ENCODE measurements at regions not wholly inside any gene's neighbourhood (a gene's known extent, or its start where the extent isn't known, plus 50 kb on each side); places are given as distances from the start of the nearest gene placed in this dataset.
"Not testable (repeated sequence)": the region's sequence is repeated elsewhere in the genome, so short reads cannot be mapped to it uniquely, and the experiment has no call there.

DNA sequence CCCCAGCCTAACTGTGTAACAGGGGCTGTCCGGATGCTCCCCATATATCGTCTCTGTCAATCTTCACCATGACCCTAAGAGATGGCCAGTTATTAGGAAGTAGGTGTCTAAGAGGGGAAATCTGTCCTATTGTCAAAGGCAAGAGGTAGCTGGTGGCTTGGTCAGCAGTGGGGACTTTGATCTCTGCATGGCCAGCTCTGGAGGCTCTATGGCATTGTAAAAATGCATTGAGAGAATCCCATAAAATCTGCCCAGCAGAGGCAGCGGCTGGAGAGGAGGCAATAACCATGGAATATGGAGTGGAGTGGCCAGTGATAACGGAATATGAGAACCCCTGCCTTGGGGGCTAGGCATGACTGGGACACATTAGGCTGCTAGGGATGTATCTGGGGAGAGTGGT, 88.8 kb downstream of the MRM1 start:
- intact Hi-C loops (cut with DNase I), result no loop called here
- H3K4me1 ChIP-seq, result no peaks in the 10 kb centered on the region
- TF ChIP-seq, protein P1, sequence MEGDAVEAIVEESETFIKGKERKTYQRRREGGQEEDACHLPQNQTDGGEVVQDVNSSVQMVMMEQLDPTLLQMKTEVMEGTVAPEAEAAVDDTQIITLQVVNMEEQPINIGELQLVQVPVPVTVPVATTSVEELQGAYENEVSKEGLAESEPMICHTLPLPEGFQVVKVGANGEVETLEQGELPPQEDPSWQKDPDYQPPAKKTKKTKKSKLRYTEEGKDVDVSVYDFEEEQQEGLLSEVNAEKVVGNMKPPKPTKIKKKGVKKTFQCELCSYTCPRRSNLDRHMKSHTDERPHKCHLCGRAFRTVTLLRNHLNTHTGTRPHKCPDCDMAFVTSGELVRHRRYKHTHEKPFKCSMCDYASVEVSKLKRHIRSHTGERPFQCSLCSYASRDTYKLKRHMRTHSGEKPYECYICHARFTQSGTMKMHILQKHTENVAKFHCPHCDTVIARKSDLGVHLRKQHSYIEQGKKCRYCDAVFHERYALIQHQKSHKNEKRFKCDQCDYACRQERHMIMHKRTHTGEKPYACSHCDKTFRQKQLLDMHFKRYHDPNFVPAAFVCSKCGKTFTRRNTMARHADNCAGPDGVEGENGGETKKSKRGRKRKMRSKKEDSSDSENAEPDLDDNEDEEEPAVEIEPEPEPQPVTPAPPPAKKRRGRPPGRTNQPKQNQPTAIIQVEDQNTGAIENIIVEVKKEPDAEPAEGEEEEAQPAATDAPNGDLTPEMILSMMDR (IDR thresholded peaks at IDR 0.05), result no peak
- no peak for TF ChIP-seq POLR2A (IDR thresholded peaks at IDR 0.05)
- ATAC-seq (no peak), DNase-seq (no peak)
- no peaks in the 10 kb centered on the region for H3K36me3 ChIP-seq
- peaks cover 0 to 36% (median 0%) of the 10 kb centered on the region in 9 donors for H3K27me3 ChIP-seq
- no peak overlapping the region for H3K4me3 ChIP-seq
- WGBS, 4 donors, result 85 to 87% (median 86%) methylated on average over 4 of the region's 4 CpGs
- no peak overlapping the region for H3K27ac ChIP-seq
- H3K9me3 ChIP-seq, result no peaks in the 10 kb centered on the region

- TF ChIP-seq, protein P1 (IDR thresholded peaks at IDR 0.05), result no peak
- Histone ChIP-seq H3K27me3 (peaks cover 0 to 48% (median 3%) of the 10 kb centered on the region in 9 donors), H3K9me3 (no peaks in the 10 kb centered on the region), H3K4me1 (no peaks in the 10 kb centered on the region), H3K27ac (no peak overlapping the region), H3K36me3 (no peaks in the 10 kb centered on the region), H3K4me3 (no peak overlapping the region)
- WGBS, 4 donors, result 77 to 88% (median 85%) methylated on average over 3 of the region's 3 CpGs
- intact Hi-C loops (cut with DNase I), result no loop called here
- no peak for ATAC-seq
- no peak for DNase-seq
These were observed 90.2 kb downstream of the MRM1 start for GRCh38 chr17:36691606-36692005.

GRCh38 chr17:36695082-36695481, 93.7 kb downstream of the MRM1 start:
- ATAC-seq, result no peak
- TF ChIP-seq, protein P1 (IDR thresholded peaks at IDR 0.05), result no peak
- no peak for TF ChIP-seq POLR2A (IDR thresholded peaks at IDR 0.05)
- intact Hi-C loops (cut with DNase I), result loop anchor here in 1 of 10 donors (5.0 kb wide), 1 partner anchor 42 kb away; no protein-coding TSS in a partner anchor
- no peak overlapping the region for H3K4me3 ChIP-seq
- no peak for DNase-seq
- no peaks in the 10 kb centered on the region for H3K9me3 ChIP-seq
- H3K4me1 ChIP-seq, result no peaks in the 10 kb centered on the region
- WGBS, 4 donors, result 45 to 58% (median 54%) methylated on average over 3 of the region's 3 CpGs
- no peak overlapping the region for H3K27ac ChIP-seq
- H3K27me3 ChIP-seq, result peaks cover 0 to 52% (median 8%) of the 10 kb centered on the region in 9 donors
- no peaks in the 10 kb centered on the region for H3K36me3 ChIP-seq

GRCh38 chr17:36695710-36696109, 94.3 kb downstream of the MRM1 start:
- intact Hi-C loops (cut with DNase I), result loop anchor here in 1 of 10 donors (5.0 kb wide), 1 partner anchor 42 kb away; no protein-coding TSS in a partner anchor
- H3K36me3 ChIP-seq, H3K4me3 ChIP-seq, DNase-seq, ATAC-seq, H3K4me1 ChIP-seq, H3K9me3 ChIP-seq, H3K27ac ChIP-seq: not testable (repeated sequence)
- 80 to 94% (median 83%) methylated on average over 6 of the region's 6 CpGs for WGBS, 4 donors
- peaks cover 0 to 57% (median 8%) of the 10 kb centered on the region in 9 donors for H3K27me3 ChIP-seq

DNA sequence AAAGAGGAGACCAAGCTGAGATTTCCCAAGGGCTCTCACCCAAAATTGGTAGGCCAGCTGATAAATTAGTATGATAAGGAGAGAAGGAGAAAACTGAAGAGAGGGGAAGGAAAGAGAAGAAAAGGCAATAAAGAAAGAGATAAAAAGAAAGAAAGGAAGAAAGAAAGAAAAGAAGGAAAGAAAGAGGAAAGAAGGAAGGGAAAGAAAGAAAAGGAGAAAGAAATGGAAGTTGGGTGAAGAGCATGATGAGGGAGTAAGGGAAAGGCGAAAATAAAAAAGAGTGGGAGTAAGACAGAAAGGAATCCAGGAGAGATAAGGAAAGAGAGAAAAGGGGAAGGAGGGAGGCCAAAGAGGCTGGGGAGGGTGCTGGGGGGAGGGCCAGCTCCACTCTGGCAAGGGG, 95.4 kb downstream of the MRM1 start:
- H3K27me3 ChIP-seq, result peaks cover 0 to 60% (median 10%) of the 10 kb centered on the region in 9 donors
- WGBS, 4 donors, result 19 to 34% (median 27%) methylated on average over 1 of the region's 1 CpG
- no peak for ATAC-seq

More for the DNA sequence above, 95.4 kb downstream of the MRM1 start:
- no peak for TF ChIP-seq POLR2A (IDR thresholded peaks at IDR 0.05)
- TF ChIP-seq, protein P1 (IDR thresholded peaks at IDR 0.05), result no peak
- DNase-seq, result no peak
- Histone ChIP-seq H3K9me3 (no peaks in the 10 kb centered on the region), H3K36me3 (no peaks in the 10 kb centered on the region), H3K4me3 (no peak overlapping the region), H3K4me1 (no peaks in the 10 kb centered on the region), H3K27ac (no peak overlapping the region)
- intact Hi-C loops (cut with DNase I), result loop anchor here in 1 of 10 donors (5.0 kb wide), 1 partner anchor 40 kb away; no protein-coding TSS in a partner anchor
